ENCODE measurements at regions not wholly inside any gene's neighbourhood (a gene's known extent, or its start where the extent isn't known, plus 50 kb on each side); places are given as distances from the start of the nearest gene placed in this dataset.

DNA sequence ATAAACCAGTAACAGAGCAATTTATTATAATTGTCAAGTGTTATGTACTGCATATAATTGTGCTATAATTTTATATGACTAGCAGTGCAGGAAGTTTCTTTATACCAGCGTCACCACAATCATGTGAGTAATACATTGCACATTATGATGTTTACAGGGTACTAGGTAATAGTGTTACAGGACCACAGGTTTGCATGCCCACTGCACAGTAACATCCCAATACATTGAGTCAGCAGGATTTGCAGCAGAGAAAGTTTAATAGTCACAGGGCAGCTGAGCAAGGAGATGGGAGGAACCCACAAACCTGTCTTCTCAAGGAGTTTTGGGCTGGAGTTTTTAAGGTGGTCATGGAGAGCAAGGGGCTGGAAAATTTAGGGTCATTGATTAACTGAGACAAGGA, 1042.9 kb upstream of the ACVR2A start:
- in situ Hi-C loops (cut with MboI; ENCODE audit: low pct_unique_long_range_greater_than_20kb, low sequenced_read_pairs, unreplicated experiment): no loop called here
- TF ChIP-seq, protein P1, sequence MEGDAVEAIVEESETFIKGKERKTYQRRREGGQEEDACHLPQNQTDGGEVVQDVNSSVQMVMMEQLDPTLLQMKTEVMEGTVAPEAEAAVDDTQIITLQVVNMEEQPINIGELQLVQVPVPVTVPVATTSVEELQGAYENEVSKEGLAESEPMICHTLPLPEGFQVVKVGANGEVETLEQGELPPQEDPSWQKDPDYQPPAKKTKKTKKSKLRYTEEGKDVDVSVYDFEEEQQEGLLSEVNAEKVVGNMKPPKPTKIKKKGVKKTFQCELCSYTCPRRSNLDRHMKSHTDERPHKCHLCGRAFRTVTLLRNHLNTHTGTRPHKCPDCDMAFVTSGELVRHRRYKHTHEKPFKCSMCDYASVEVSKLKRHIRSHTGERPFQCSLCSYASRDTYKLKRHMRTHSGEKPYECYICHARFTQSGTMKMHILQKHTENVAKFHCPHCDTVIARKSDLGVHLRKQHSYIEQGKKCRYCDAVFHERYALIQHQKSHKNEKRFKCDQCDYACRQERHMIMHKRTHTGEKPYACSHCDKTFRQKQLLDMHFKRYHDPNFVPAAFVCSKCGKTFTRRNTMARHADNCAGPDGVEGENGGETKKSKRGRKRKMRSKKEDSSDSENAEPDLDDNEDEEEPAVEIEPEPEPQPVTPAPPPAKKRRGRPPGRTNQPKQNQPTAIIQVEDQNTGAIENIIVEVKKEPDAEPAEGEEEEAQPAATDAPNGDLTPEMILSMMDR (IDR thresholded peaks at IDR 0.05; ENCODE audit: extremely low read depth, insufficient read depth, missing control alignments): no peak
- no peak for DNase-seq (ENCODE audit: low spot score)

DNA sequence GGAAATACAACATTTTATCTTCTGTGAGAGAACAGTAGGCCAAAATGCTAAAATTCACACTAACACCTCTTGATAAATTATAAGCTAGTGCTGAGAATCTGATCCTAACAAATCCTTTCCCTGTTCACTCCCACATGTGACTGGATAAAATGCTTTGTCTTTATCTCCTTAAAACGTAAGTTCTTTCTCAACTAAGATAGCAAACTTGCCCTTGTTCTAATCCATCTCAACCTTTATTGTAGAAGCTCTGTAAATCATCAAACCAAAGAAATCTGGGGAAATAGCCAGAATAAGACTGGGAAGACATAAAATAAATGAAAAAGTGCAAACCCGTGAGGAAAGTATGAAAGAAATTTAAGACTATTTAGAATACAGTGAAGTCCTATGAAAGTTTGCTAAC, 1058.4 kb upstream of the ACVR2A start:
- in situ Hi-C loops (cut with MboI; ENCODE audit: low pct_unique_long_range_greater_than_20kb, low sequenced_read_pairs, unreplicated experiment): no loop called here
- TF ChIP-seq, protein P1 (IDR thresholded peaks at IDR 0.05; ENCODE audit: extremely low read depth, insufficient read depth, missing control alignments): no peak
- no peak for DNase-seq (ENCODE audit: low spot score)

DNA sequence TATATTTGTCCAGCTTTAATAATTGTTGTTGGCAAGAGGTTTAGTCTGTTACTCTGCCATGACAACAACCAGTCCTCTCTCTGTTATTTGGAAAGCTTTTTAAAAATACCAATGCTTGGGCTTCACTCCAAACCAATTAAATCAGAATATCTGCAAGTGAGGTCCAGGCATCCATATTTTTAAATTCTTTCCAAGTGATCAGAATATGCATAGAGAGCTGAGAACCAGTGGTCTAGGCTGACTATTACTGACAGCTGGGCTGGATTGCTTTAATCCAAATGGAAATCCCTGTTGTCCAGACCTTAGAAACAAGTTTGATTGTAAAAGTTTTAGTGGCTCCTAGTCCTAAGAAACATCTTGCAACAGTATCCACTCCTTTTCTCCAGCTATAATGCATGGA, 1059.7 kb upstream of the ACVR2A start:
- TF ChIP-seq, protein P1 (IDR thresholded peaks at IDR 0.05; ENCODE audit: extremely low read depth, insufficient read depth, missing control alignments): no peak
- in situ Hi-C loops (cut with MboI; ENCODE audit: low pct_unique_long_range_greater_than_20kb, low sequenced_read_pairs, unreplicated experiment): no loop called here
- DNase-seq (ENCODE audit: low spot score): no peak

DNA sequence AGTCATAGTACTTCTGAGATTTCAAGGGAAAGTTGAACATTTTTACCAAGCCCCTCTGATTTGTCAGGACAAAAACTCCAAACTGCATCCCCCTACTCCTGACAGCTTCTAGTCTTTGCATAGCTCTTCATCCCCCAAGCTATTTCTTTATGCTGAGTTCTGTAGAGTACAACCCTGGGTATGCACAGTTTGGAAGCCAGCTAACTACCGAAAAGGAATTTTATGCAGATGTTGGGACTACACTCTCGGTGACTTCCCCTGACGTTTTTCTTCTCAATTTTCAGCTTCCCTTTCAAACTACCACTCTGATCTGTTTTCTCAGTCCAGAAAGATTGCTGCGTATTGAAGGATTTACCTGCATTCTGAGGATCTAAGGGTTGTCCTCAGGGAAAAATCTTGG, 1060.2 kb upstream of the ACVR2A start:
- in situ Hi-C loops (cut with MboI; ENCODE audit: low pct_unique_long_range_greater_than_20kb, low sequenced_read_pairs, unreplicated experiment): no loop called here
- TF ChIP-seq, protein P1 (IDR thresholded peaks at IDR 0.05; ENCODE audit: extremely low read depth, insufficient read depth, missing control alignments): no peak
- DNase-seq (ENCODE audit: low spot score): no peak

DNA sequence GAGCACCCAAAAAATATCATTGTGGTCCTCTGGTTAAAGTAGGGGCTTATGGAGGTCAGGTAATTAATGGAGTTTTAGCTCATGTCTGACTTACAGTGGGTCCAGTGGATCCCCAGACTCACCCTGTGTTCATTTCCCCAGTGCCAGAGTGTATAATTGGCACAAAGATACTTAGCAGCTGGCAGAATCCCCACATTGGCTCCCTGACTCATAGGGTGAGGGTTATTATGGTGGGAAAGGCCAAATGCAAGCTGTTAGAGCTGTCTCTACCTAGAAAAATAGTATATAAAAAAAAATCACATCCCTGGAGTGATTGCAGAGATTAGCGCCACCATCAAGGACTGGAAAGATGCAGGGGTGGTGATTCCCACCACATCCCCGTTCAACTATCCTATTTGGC, 1067.6 kb upstream of the ACVR2A start:
- TF ChIP-seq, protein P1 (IDR thresholded peaks at IDR 0.05; ENCODE audit: extremely low read depth, insufficient read depth, missing control alignments): no peak
- in situ Hi-C loops (cut with MboI; ENCODE audit: low pct_unique_long_range_greater_than_20kb, low sequenced_read_pairs, unreplicated experiment): no loop called here
- no peak for DNase-seq (ENCODE audit: low spot score)

DNA sequence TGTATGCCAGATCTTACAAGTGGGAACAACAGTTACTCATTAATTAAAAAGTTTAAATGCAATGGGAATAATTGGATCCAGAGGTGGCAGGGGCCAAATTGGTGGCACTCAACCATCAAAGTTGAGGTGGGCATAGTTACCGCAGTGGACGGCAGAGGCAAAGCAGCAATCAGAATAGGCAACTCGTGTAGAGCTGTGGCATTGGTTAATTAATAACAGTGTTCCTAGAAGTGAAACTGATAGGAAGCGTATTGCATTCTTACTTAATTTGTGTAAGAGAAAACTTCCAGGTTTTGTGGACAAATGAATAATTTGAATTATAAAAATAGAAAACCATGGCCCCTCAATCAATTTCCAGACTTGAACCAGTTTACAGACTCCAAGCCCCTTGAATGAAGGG, 1068.2 kb upstream of the ACVR2A start:
- DNase-seq (ENCODE audit: low spot score): no peak
- in situ Hi-C loops (cut with MboI; ENCODE audit: low pct_unique_long_range_greater_than_20kb, low sequenced_read_pairs, unreplicated experiment): no loop called here
- TF ChIP-seq, protein P1 (IDR thresholded peaks at IDR 0.05; ENCODE audit: extremely low read depth, insufficient read depth, missing control alignments): no peak

DNA sequence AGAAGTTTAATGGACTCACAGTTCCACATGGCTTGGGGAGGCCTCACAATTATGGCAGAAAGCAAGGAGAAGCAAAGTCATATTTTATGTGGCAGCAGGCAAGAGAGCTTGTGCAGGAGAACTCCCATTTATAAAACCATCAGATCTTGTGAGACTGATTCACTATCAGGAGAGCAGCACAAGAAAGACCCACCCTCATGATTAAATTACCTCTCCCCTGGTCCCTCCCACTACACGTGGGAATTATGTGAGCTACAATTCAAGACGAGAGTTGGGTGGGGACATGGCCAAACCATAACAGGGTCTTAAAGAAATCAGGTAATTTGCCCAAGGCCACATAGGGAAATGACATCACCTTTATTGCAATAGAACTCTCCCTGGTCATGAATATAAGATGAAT, 1073.3 kb upstream of the ACVR2A start:
- TF ChIP-seq, protein P1 (IDR thresholded peaks at IDR 0.05; ENCODE audit: extremely low read depth, insufficient read depth, missing control alignments): no peak
- in situ Hi-C loops (cut with MboI; ENCODE audit: low pct_unique_long_range_greater_than_20kb, low sequenced_read_pairs, unreplicated experiment): no loop called here
- no peak for DNase-seq (ENCODE audit: low spot score)

Data from GM13977 (cell line).